HFF-Myc (cell line): ENCODE measurements at regions not wholly inside any gene's neighbourhood (a gene's known extent, or its start where the extent isn't known, plus 50 kb on each side); places are given as distances from the start of the nearest gene placed in this dataset.

Source experiments
- DNase-seq: peaks from one replicate; pipeline ENCODE4 v3.0.0-alpha.2; 2011; ENCODE audit warnings: low read depth; ENCODE audit errors: extremely low read depth
- H3K4me3 ChIP-seq: replicated peaks from 2 replicates; pipeline ENCODE4 v1.5.1; 2011; ENCODE audit warnings: low read depth, mild to moderate bottlenecking, control low read depth, low read length
- CTCF ChIP-seq: IDR thresholded peaks from 2 replicates; pipeline ENCODE4 v1.5.1; 2012; ENCODE audit warnings: mild to moderate bottlenecking, low read depth, low read length, control low read depth; ENCODE audit errors: missing control alignments

- no peak for TF ChIP-seq CTCF
- DNase-seq: no peak
- no peak overlapping the region for H3K4me3 ChIP-seq
Observed at GRCh38 chr4:22003878-22004277, 55.3 kb upstream of the KCNIP4 start.
